HG02973 (cell line): ENCODE measurements at regions not wholly inside any gene's neighbourhood (a gene's known extent, or its start where the extent isn't known, plus 50 kb on each side); places are given as distances from the start of the nearest gene placed in this dataset.
"Not testable (repeated sequence)": the region's sequence is repeated elsewhere in the genome, so short reads cannot be mapped to it uniquely, and the experiment has no call there.

Experiments used
- ATAC-seq: cut with Tn5 transposase; IDR thresholded peaks from one replicate; pipeline ENCODE4 v1.9.1; 2021; ENCODE audit warnings: moderate library complexity; ENCODE audit not compliant: unreplicated experiment

GRCh38 chr2:54038835-54039234, 68.0 kb upstream of the PSME4 start:
- no peak for ATAC-seq

GRCh38 chr2:54031288-54031687, 60.5 kb upstream of the PSME4 start:
- not testable (repeated sequence) for ATAC-seq

- ATAC-seq, result no peak
Measured at GRCh38 chr2:54030806-54031205, 60.0 kb upstream of the PSME4 start.

GRCh38 chr2:54030396-54030741, 59.6 kb upstream of the PSME4 start:
- no peak for ATAC-seq

- ATAC-seq, result no peak
Measured at GRCh38 chr2:54029721-54030395, 59.1 kb upstream of the PSME4 start.

GRCh38 chr2:54025463-54026075, 54.8 kb upstream of the PSME4 start:
- not testable (repeated sequence) for ATAC-seq

- no peak for ATAC-seq
Measured at GRCh38 chr2:54024576-54024975, 53.8 kb upstream of the PSME4 start.

GRCh38 chr2:54021702-54022101, 50.9 kb upstream of the PSME4 start:
- ATAC-seq, result no peak

- no peak for ATAC-seq
Measured at GRCh38 chr2:54020793-54021414, 50.1 kb upstream of the PSME4 start.
